Sigmoid colon (tissue), 4 donors: ENCODE measurements at regions not wholly inside any gene's neighbourhood (a gene's known extent, or its start where the extent isn't known, plus 50 kb on each side); places are given as distances from the start of the nearest gene placed in this dataset.

Source experiments
- EP300 ChIP-seq, 4 donors: sonication (generic); formaldehyde crosslinking; IDR thresholded peaks; one replicate each; pipeline ENCODE4 v1.6.1; 2017; ENCODE audit warnings: antibody characterized with exemption in 4 of 4
- POLR2AphosphoS5 ChIP-seq, 4 donors: sonication (generic); formaldehyde crosslinking; IDR thresholded peaks; one replicate each; pipeline ENCODE4 v1.6.1; 2017; ENCODE audit warnings: antibody characterized with exemption in 4 of 4
- TF ChIP-seq, protein P1 (sequence below), 4 experiments: fragments of 450-650 bp in 3 of 4; fragments of 200-600 bp in 1 of 4; IDR thresholded peaks; one replicate each; pipeline ENCODE4 v1.5.1; 2016 to 2019; ENCODE audit warnings: antibody characterized with exemption in 4 of 4, mild to moderate bottlenecking in 3 of 4, moderate library complexity in 2 of 4

DNA sequence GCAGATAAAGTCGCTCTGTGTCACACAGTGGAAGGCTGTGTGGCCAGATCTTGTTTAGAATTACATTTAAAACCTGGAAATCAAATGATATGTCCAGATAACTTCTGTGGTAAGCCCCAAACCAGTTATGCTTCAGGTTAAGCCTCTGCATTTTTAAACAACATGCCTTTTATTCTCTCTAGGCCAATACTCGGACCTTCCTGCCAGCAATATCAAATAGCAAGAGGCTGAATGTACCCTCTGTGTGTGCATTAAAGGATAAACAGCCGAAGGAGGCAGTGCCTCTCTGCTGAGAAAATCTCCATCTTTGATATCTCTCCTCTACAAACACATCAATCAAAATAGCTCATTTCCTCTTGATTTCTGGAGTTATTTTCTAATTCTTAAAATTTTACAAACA lies 67.1 kb upstream of the TMEM260 start:
- TF ChIP-seq, protein P1, sequence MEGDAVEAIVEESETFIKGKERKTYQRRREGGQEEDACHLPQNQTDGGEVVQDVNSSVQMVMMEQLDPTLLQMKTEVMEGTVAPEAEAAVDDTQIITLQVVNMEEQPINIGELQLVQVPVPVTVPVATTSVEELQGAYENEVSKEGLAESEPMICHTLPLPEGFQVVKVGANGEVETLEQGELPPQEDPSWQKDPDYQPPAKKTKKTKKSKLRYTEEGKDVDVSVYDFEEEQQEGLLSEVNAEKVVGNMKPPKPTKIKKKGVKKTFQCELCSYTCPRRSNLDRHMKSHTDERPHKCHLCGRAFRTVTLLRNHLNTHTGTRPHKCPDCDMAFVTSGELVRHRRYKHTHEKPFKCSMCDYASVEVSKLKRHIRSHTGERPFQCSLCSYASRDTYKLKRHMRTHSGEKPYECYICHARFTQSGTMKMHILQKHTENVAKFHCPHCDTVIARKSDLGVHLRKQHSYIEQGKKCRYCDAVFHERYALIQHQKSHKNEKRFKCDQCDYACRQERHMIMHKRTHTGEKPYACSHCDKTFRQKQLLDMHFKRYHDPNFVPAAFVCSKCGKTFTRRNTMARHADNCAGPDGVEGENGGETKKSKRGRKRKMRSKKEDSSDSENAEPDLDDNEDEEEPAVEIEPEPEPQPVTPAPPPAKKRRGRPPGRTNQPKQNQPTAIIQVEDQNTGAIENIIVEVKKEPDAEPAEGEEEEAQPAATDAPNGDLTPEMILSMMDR (IDR thresholded peaks at IDR 0.05), result no peak
- TF ChIP-seq POLR2AphosphoS5 (IDR thresholded peaks at IDR 0.05) (no peak), EP300 (IDR thresholded peaks at IDR 0.05) (no peak)
